H1 (cell line): ENCODE measurements at regions not wholly inside any gene's neighbourhood (a gene's known extent, or its start where the extent isn't known, plus 50 kb on each side); places are given as distances from the start of the nearest gene placed in this dataset.

ENCODE experiments used
- BRCA1 ChIP-seq: IDR thresholded peaks from 2 replicates; pipeline ENCODE4 v1.6.1; 2012; ENCODE audit warnings: low read depth, low read length, improper control_type of control experiment
- CREB1 ChIP-seq: IDR thresholded peaks from 2 replicates; pipeline ENCODE4 v1.6.1; 2012; ENCODE audit warnings: inconsistent platforms
- MAFK ChIP-seq: IDR thresholded peaks from 2 replicates; pipeline ENCODE4 v1.6.1; 2012; ENCODE audit warnings: low read depth, mild to moderate bottlenecking, improper control_type of control experiment, low read length
- SIX5 ChIP-seq: IDR thresholded peaks from 2 replicates; pipeline ENCODE4 v1.6.1; 2011; ENCODE audit warnings: mild to moderate bottlenecking, low read depth, low read length
- TAF7 ChIP-seq: optimal IDR thresholded peaks from 2 replicates; pipeline ENCODE3; 2011; ENCODE audit warnings: low read depth, mild to moderate bottlenecking, inconsistent platforms, low read length, moderate library complexity, borderline replicate concordance
- TF ChIP-seq, protein P1 (sequence below), 3 experiments: IDR thresholded peaks; 1 replicate in 2 of 3; 2 replicates in 1 of 3; pipeline versions ENCODE4 v1.5.1 to v1.6.1; 2011; ENCODE audit warnings: low read length in 3 of 3, mild to moderate bottlenecking in 3 of 3, inconsistent platforms in 2 of 3, low read depth in 1 of 3, moderate library complexity in 1 of 3; ENCODE audit not compliant: insufficient read depth in 1 of 3; ENCODE audit errors: control extremely low read depth in 1 of 3

DNA sequence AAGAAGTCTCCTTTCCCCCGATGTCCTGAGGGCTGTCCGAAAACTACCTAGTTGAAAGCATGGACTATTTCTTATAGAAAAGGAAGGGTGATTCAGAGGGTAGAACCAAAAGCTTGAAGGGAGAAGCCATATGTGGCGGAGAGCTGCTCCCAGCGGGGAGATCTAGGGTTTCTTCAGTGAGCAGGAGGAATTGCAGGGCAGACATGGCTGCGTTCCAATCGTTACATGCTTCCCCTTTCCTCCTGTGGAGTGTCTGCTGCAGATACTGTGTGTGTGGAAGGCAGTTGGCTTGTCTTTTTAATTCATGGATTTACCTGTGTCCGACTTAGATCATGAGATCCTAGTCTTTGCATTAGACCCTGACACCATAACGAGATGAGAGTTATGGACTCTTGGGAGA, 799.5 kb downstream of the QKI start:
- TF ChIP-seq CREB1 (no peak), BRCA1 (no peak), MAFK (no peak), SIX5 (no peak), TAF7 (no peak)
- TF ChIP-seq, protein P1, sequence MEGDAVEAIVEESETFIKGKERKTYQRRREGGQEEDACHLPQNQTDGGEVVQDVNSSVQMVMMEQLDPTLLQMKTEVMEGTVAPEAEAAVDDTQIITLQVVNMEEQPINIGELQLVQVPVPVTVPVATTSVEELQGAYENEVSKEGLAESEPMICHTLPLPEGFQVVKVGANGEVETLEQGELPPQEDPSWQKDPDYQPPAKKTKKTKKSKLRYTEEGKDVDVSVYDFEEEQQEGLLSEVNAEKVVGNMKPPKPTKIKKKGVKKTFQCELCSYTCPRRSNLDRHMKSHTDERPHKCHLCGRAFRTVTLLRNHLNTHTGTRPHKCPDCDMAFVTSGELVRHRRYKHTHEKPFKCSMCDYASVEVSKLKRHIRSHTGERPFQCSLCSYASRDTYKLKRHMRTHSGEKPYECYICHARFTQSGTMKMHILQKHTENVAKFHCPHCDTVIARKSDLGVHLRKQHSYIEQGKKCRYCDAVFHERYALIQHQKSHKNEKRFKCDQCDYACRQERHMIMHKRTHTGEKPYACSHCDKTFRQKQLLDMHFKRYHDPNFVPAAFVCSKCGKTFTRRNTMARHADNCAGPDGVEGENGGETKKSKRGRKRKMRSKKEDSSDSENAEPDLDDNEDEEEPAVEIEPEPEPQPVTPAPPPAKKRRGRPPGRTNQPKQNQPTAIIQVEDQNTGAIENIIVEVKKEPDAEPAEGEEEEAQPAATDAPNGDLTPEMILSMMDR (IDR thresholded peaks at IDR 0.05; ENCODE audit: control extremely low read depth in 1 of 3, insufficient read depth in 1 of 3, low read depth in 1 of 3, low read length in 3 of 3) = no peak
